ENCODE measurements at regions not wholly inside any gene's neighbourhood (a gene's known extent, or its start where the extent isn't known, plus 50 kb on each side); places are given as distances from the start of the nearest gene placed in this dataset.

DNA sequence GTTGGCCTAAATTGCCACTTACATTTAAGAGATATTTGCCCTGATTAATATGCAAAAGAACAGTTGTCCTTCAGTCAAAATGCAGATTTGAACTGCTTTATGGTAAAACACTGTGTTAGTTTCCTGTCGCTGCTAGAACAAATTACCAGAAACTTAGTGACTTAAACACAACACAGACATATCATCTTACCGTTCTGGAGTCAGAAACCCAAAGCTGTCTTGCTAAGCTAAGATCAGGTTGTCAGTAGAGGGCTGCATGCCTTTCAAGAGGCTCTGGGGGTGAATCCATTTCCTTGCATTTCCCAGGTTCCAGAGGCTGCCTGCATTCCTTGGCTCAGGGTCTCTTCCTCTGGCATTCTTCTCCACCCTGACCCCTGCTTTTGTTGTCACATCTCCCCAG is 149.5 kb downstream of the FAM161A start:
- H3K36me3 ChIP-seq (ENCODE audit: control insufficient read depth, insufficient read depth, low read length) = no peaks in the 10 kb centered on the region

DNA sequence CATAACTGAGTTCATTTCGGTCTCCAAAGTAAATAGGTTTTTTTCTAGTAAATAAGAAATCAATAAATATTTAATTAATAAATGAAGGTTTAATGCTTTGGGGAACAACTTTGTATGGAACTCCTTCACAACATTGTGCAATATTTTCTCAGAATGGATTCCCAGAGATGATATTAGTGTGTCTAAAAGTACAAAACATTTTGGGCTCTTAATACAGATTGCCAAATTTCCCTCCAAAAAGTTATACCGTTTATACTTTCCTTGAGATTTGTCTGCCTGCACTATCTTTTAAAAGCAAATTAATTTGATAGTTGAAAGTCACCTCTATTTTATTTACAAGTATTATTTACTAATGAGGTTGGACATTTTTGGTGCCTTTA is 151.8 kb downstream of the FAM161A start:
- Histone ChIP-seq H3K4me3 (ENCODE audit: low read depth, low read length) (no peak overlapping the region), H3K27ac (ENCODE audit: low read depth, low read length) (no peak overlapping the region), H3K27me3 (ENCODE audit: control insufficient read depth, insufficient read depth, low read length) (no peaks in the 10 kb centered on the region), H3K36me3 (ENCODE audit: control insufficient read depth, insufficient read depth, low read length) (no peaks in the 10 kb centered on the region), H3K9ac (ENCODE audit: low read length) (no peak overlapping the region), H3K4me1 (ENCODE audit: control insufficient read depth, insufficient read depth, low read length) (no peaks in the 10 kb centered on the region), H3K9me3 (ENCODE audit: control insufficient read depth, insufficient read depth, low read depth, low read length) (peaks cover 5% of the 10 kb centered on the region; the same call in 1 of the 2 replicates)

More for the DNA sequence above, 149.5 kb downstream of the FAM161A start:
- Histone ChIP-seq H3K27ac (ENCODE audit: low read depth, low read length) (no peak overlapping the region), H3K27me3 (ENCODE audit: control insufficient read depth, insufficient read depth, low read length) (no peaks in the 10 kb centered on the region), H3K4me3 (ENCODE audit: low read depth, low read length) (no peak overlapping the region), H3K9me3 (ENCODE audit: control insufficient read depth, insufficient read depth, low read depth, low read length) (peaks cover 5% of the 10 kb centered on the region; the same call in 1 of the 2 replicates), H3K4me1 (ENCODE audit: control insufficient read depth, insufficient read depth, low read length) (no peaks in the 10 kb centered on the region), H3K9ac (ENCODE audit: low read length) (no peak overlapping the region)

DNA sequence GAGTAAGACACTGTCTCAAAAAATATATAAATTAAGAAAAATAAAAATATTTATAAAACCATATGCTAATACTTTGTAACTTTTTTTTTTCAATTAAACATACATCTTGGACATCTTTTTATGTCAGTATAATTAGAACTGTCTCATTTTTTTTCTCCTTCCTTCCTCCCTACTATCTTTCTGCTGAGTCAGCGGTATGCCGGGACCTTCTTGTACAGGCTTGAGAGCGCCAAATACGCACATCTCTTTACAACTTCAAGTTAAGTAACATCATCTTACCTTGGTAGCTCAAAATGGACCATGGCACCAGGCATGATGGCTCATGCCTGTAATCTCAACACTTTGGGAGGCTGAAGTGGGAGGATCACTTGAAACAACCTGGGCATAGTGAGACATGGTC is 153.4 kb downstream of the FAM161A start:
- Histone ChIP-seq H3K4me3 (ENCODE audit: low read depth, low read length) (no peak overlapping the region), H3K36me3 (ENCODE audit: control insufficient read depth, insufficient read depth, low read length) (no peaks in the 10 kb centered on the region), H3K4me1 (ENCODE audit: control insufficient read depth, insufficient read depth, low read length) (no peaks in the 10 kb centered on the region), H3K27me3 (ENCODE audit: control insufficient read depth, insufficient read depth, low read length) (no peaks in the 10 kb centered on the region), H3K27ac (ENCODE audit: low read depth, low read length) (no peak overlapping the region), H3K9me3 (ENCODE audit: control insufficient read depth, insufficient read depth, low read depth, low read length) (peaks cover 5% of the 10 kb centered on the region; the same call in 1 of the 2 replicates), H3K9ac (ENCODE audit: low read length) (no peak overlapping the region)

DNA sequence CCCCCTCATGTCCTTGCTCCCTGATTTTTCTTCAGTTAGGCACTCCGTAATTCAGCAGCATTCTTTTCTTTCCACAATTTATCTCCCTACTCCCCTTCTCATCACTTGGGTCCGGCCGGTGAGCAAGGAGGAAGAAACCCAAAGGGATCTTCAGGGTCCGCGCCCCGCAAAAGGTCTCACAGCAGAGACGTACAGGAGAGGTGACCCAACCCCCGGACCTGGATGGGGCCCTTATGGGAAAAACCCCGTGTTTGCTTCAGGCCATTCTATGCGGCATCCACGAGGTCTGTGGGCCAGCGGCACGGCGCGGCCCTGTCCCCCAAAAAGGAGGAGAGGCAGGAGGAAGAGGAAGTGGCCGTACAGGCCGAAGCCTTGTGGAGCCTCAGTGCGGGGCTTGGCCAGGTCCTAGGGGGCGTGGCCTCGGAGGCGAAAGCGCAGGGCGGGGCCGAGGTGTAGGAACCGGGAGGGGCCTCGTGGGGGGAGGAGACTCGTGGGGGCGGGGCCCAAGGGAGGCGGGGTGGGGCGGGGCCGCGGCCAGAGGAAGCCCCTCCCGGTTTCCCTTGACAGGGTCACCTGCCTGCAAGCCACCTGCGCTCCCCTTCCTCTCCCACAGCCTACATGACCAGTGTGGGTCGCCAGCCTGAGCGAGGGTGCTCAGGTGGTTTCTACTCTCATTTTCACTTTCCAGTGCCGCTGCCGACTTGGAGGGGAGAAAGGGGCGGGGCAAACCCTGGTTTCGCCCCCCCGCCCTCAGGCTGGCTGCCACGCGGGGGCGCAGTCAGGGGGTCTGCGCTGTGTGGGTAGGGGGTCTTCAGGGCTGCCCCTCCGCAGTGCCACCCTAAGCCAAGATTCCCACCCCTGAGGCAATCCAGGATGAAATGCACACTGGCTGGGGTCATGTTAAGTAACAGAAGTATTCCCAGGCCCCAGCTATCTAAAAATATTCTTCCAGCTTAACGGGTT is 156.4 kb upstream of the XPO1 start:
- Histone ChIP-seq H3K4me1 (ENCODE audit: control insufficient read depth, insufficient read depth, low read length) (peaks cover 3% of the 10 kb centered on the region; the same call in 1 of the 2 replicates), H3K9me3 (ENCODE audit: control insufficient read depth, insufficient read depth, low read depth, low read length) (no peaks in the 10 kb centered on the region), H3K9ac (ENCODE audit: low read length) (peak overlapping the region; percentile 51), H3K4me3 (ENCODE audit: low read depth, low read length) (peak overlapping the region; percentile 85), H3K27me3 (ENCODE audit: control insufficient read depth, insufficient read depth, low read length) (no peaks in the 10 kb centered on the region), H3K27ac (ENCODE audit: low read depth, low read length) (no peak overlapping the region), H3K36me3 (ENCODE audit: control insufficient read depth, insufficient read depth, low read length) (no peaks in the 10 kb centered on the region)

DNA sequence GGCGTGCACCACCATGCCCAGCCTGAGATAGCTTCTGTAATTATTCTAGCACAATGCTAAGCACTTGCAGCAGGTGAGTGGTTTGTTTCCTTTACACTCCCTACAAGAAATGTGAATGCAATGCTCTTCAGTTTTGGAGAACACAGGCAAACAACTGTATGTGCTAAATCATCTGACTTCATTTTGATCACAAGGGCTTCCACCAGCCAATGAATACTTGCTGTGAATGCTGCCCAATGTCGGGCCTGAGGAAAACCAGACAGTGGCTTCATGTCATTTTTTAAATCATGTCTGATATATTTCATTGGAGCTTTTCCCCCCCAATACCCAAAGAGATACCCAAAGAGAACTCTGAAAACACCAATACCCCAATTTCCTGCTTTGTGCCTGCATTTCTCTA is 155.6 kb upstream of the XPO1 start:
- Histone ChIP-seq H3K27me3 (ENCODE audit: control insufficient read depth, insufficient read depth, low read length) (no peaks in the 10 kb centered on the region), H3K27ac (ENCODE audit: low read depth, low read length) (no peak overlapping the region), H3K9ac (ENCODE audit: low read length) (no peak overlapping the region), H3K9me3 (ENCODE audit: control insufficient read depth, insufficient read depth, low read depth, low read length) (no peaks in the 10 kb centered on the region), H3K4me1 (ENCODE audit: control insufficient read depth, insufficient read depth, low read length) (peaks cover 3% of the 10 kb centered on the region; the same call in 1 of the 2 replicates), H3K36me3 (ENCODE audit: control insufficient read depth, insufficient read depth, low read length) (no peaks in the 10 kb centered on the region), H3K4me3 (ENCODE audit: low read depth, low read length) (no peak overlapping the region)

DNA sequence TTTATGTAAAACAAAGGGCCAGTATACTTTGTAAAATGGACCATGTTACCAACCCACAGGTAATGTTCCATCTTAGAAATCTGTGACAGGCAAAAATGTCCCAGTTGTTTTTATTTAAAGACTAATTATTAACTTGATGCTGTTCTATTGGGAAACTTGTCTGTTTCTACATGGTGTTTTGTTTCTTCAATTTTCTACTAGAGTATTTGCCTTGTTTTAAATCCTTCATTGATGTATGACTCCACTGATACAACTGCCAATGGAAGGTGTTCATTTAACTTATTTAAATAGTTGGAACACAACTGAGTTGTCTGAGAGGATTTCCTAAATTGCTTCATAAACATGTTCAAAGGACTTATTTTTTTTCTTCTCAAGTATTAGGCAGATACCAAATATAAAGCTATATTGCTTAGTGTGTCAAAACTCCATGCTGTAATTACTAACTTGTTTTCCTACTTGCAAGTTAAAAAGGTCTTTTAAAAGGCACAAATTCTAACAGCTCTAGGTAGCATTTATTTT is 152.0 kb upstream of the XPO1 start:
- no peaks in the 10 kb centered on the region for H3K36me3 ChIP-seq (ENCODE audit: control insufficient read depth, insufficient read depth, low read length)
- H3K4me1 ChIP-seq (ENCODE audit: control insufficient read depth, insufficient read depth, low read length) = peaks cover 3% of the 10 kb centered on the region; the same call in 1 of the 2 replicates

DNA sequence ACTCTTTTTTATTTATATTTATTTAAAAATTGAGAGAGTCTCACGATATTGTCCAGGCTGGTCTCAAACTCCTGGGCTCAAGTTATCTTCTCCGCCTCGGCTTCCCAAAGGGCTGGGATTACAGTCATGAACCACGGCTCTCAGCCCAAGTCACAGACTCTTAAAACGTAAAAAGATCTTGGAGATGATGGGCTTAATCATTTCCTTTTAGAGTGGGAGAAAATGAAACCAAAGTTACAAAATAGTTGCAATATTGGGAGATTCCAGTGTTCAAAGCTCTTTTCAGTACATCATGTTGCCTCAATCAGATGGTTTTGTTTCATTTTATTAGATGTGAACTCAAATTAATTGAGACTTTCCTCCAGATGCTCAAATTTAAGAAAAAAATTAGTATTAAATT is 151.4 kb upstream of the XPO1 start:
- Histone ChIP-seq H3K4me1 (ENCODE audit: control insufficient read depth, insufficient read depth, low read length) (peaks cover 3% of the 10 kb centered on the region; the same call in 1 of the 2 replicates), H3K27ac (ENCODE audit: low read depth, low read length) (no peak overlapping the region), H3K9ac (ENCODE audit: low read length) (no peak overlapping the region), H3K27me3 (ENCODE audit: control insufficient read depth, insufficient read depth, low read length) (no peaks in the 10 kb centered on the region), H3K36me3 (ENCODE audit: control insufficient read depth, insufficient read depth, low read length) (no peaks in the 10 kb centered on the region), H3K4me3 (ENCODE audit: low read depth, low read length) (no peak overlapping the region), H3K9me3 (ENCODE audit: control insufficient read depth, insufficient read depth, low read depth, low read length) (no peaks in the 10 kb centered on the region)

More for the DNA sequence above, 152.0 kb upstream of the XPO1 start:
- Histone ChIP-seq H3K27ac (ENCODE audit: low read depth, low read length) (no peak overlapping the region), H3K9ac (ENCODE audit: low read length) (no peak overlapping the region), H3K9me3 (ENCODE audit: control insufficient read depth, insufficient read depth, low read depth, low read length) (no peaks in the 10 kb centered on the region), H3K4me3 (ENCODE audit: low read depth, low read length) (no peak overlapping the region), H3K27me3 (ENCODE audit: control insufficient read depth, insufficient read depth, low read length) (no peaks in the 10 kb centered on the region)

DNA sequence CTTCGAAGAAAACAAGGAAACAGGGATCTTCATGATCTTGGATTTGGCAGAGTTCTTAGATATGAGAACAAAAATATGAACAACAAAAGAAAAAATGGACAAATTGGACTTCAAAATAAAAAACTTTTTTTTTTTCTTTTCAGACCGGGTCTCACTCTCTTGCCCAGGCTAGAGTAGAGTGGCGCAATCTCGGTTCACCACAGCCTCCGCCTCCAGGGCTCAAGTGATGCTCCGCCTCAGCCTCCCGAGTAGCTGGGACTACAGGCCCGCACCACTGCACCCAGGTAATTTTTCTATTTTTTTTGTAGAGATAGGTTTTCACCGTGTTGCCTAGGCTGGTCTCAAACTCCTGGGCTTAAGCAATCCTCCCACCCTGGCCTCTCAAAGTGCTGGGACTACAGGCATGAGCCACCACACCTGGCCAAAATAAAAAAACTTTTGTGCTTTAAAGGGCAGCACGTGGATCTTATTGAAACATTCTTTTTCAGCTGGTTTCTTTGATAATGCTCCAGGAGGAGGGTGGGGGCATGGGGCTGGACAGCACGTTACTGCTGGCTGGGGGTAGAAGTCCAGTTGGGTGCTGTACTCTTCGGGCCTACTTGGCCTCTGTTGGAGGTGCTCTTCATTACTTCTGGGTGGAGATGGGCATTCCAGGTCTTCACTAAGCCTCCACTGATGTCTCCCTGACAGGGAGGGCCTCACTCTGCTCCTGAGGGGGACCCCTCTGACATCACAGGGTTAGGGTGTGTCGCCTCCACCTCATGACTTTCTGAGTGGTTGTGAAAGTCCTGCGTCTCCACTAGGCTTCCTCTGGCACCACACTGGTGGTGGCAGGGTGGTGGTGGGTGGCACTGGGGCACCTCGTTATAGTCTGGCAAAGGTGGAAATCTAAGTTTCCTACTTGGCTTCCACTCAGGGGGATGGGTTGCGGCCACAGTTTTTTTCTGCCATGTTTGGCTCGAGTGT is 150.5 kb upstream of the XPO1 start:
- no peaks in the 10 kb centered on the region for H3K9me3 ChIP-seq (ENCODE audit: control insufficient read depth, insufficient read depth, low read depth, low read length)
- no peaks in the 10 kb centered on the region for H3K36me3 ChIP-seq (ENCODE audit: control insufficient read depth, insufficient read depth, low read length)
- H3K27ac ChIP-seq (ENCODE audit: low read depth, low read length) = no peak overlapping the region
- no peaks in the 10 kb centered on the region for H3K4me1 ChIP-seq (ENCODE audit: control insufficient read depth, insufficient read depth, low read length)
- no peak overlapping the region for H3K9ac ChIP-seq (ENCODE audit: low read length)
- H3K27me3 ChIP-seq (ENCODE audit: control insufficient read depth, insufficient read depth, low read length) = no peaks in the 10 kb centered on the region
- H3K4me3 ChIP-seq (ENCODE audit: low read depth, low read length) = no peak overlapping the region

DNA sequence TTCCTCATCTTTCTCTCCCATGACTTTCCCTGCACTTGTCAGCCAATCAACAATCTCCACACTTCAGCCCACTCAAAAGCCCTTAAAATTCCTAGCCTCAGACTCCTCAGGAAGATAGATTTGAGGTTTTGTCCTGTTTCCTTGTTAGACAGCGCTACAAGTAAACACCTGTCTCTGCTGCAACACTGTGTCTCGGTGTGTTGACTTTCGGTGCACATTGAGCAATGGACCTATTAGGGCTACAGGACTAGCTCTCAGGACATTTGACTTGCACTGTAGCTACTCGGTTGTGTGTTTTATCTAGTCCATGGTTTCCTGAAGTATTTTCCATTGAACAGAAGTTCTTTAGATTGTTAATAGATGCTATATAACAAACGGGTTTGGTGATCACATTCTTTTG is 140.9 kb upstream of the XPO1 start:
- no peak overlapping the region for H3K27ac ChIP-seq (ENCODE audit: low read depth, low read length)
- peaks cover 28% of the 10 kb centered on the region for H3K9me3 ChIP-seq (ENCODE audit: control insufficient read depth, insufficient read depth, low read depth, low read length)
- H3K36me3 ChIP-seq (ENCODE audit: control insufficient read depth, insufficient read depth, low read length) = no peaks in the 10 kb centered on the region
- no peak overlapping the region for H3K9ac ChIP-seq (ENCODE audit: low read length)
- H3K4me3 ChIP-seq (ENCODE audit: low read depth, low read length) = no peak overlapping the region
- H3K4me1 ChIP-seq (ENCODE audit: control insufficient read depth, insufficient read depth, low read length) = no peaks in the 10 kb centered on the region
- no peaks in the 10 kb centered on the region for H3K27me3 ChIP-seq (ENCODE audit: control insufficient read depth, insufficient read depth, low read length)

DNA sequence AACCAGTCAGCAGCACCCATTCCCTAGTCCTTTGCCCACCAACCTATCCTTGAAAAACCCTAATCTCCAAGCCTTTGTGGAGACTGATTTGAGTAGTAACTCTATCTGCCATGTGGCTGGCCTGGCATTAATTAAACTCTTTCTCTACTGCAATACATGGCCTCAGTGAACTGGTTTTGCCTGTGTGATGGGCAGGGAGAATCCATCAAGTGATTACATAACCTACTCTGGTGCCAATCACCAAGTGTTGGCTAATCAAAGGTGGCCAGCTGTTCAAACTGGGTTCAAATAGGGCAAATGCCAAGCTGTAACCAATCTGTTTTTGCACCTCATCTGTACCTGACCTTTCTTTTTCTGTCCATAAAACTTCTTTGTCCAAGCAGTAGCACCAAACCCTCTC is 139.8 kb upstream of the XPO1 start:
- no peak overlapping the region for H3K4me3 ChIP-seq (ENCODE audit: low read depth, low read length)
- H3K9ac ChIP-seq (ENCODE audit: low read length) = no peak overlapping the region
- H3K27ac ChIP-seq (ENCODE audit: low read depth, low read length) = no peak overlapping the region
- no peaks in the 10 kb centered on the region for H3K36me3 ChIP-seq (ENCODE audit: control insufficient read depth, insufficient read depth, low read length)
- H3K9me3 ChIP-seq (ENCODE audit: control insufficient read depth, insufficient read depth, low read depth, low read length) = peaks cover 30% of the 10 kb centered on the region
- H3K27me3 ChIP-seq (ENCODE audit: control insufficient read depth, insufficient read depth, low read length) = no peaks in the 10 kb centered on the region
- H3K4me1 ChIP-seq (ENCODE audit: control insufficient read depth, insufficient read depth, low read length) = no peaks in the 10 kb centered on the region
